PC-9 (cell line): ENCODE measurements at regions not wholly inside any gene's neighbourhood (a gene's known extent, or its start where the extent isn't known, plus 50 kb on each side); places are given as distances from the start of the nearest gene placed in this dataset.

Source experiments
- BruUV-seq: library from RNA; stranded (reverse); fragments of 400-500 nt; replicated peaks from 2 replicates; lab custom pipeline; 2021; lab: Mats Ljungman, UMichigan
- CTCF ChIA-PET: fragments of 300-600 bp; sonication (Branson Sonifier 250); formaldehyde crosslinking; loops from one replicate; lab custom pipeline; 2022; ENCODE audit warnings: antibody characterized with exemption; lab: Charles Lee
- POLR2A ChIA-PET: fragments of 300-600 bp; sonication (Branson Sonifier 250); formaldehyde crosslinking; loops from one replicate; lab custom pipeline; 2022; ENCODE audit warnings: antibody characterized with exemption; ENCODE audit not compliant: unreplicated experiment; lab: Charles Lee
- DNase-seq, 2 experiments: peaks; one replicate each; pipeline versions ENCODE4 v3.0.0 to v3.0.0-alpha.2; 2015 to 2022; ENCODE audit warnings: mixed read lengths in 1 of 2
- H2AFZ ChIP-seq: fragments of 200-600 bp; sonication (generic); 2 replicates; pipeline ENCODE4 v1.8.1; 2017; ENCODE audit warnings: antibody characterized with exemption
- H3F3A ChIP-seq: fragments of 200-600 bp; sonication (generic); 2 replicates; pipeline ENCODE4 v1.8.1; 2017; ENCODE audit warnings: antibody characterized with exemption, mild to moderate bottlenecking, low read depth; ENCODE audit not compliant: insufficient read depth
- H3K27ac ChIP-seq: fragments of 200-600 bp; sonication (generic); 2 replicates; pipeline ENCODE4 v1.6.1; 2016; ENCODE audit warnings: mixed run types
- H3K27me3 ChIP-seq: fragments of 200-600 bp; sonication (generic); 2 replicates; pipeline ENCODE4 v1.6.1; 2016; ENCODE audit warnings: low read depth, mixed run types; ENCODE audit not compliant: insufficient read depth
- H3K36me3 ChIP-seq: fragments of 200-600 bp; sonication (generic); 2 replicates; pipeline ENCODE4 v1.6.1; 2016; ENCODE audit warnings: low read depth, mixed run types
- H3K4me1 ChIP-seq: fragments of 200-600 bp; sonication (generic); replicated peaks from 2 replicates; pipeline ENCODE4 v1.6.1; 2016; ENCODE audit warnings: mixed run types; ENCODE audit not compliant: insufficient read depth
- H3K4me2 ChIP-seq: fragments of 200-600 bp; sonication (generic); 2 replicates; pipeline ENCODE4 v1.6.1; 2017; ENCODE audit warnings: mixed run types
- H3K4me3 ChIP-seq: fragments of 200-600 bp; sonication (generic); 2 replicates; pipeline ENCODE4 v1.6.1; 2016; ENCODE audit warnings: mixed run types
- H3K79me2 ChIP-seq: fragments of 200-600 bp; sonication (generic); 2 replicates; pipeline ENCODE4 v1.6.1; 2017; ENCODE audit warnings: low read depth, mixed run types
- H3K9me2 ChIP-seq: fragments of 200-600 bp; sonication (generic); 2 replicates; pipeline ENCODE4 v1.8.1; 2017; ENCODE audit warnings: mild to moderate bottlenecking; ENCODE audit not compliant: insufficient read depth
- H3K9me3 ChIP-seq: fragments of 200-600 bp; sonication (generic); 2 replicates; pipeline ENCODE4 v1.8.1; 2016; ENCODE audit warnings: low read depth; ENCODE audit not compliant: insufficient read depth
- H4K20me1 ChIP-seq: fragments of 200-600 bp; sonication (generic); 2 replicates; pipeline ENCODE4 v1.8.1; 2017; ENCODE audit not compliant: insufficient read depth
- EZH2 ChIP-seq: fragments of 200-600 bp; sonication (generic); IDR thresholded peaks from 2 replicates; pipeline ENCODE4 v1.8.0; 2017; ENCODE audit warnings: antibody characterized with exemption, low read depth
- intact Hi-C: fragments of 100-400 bp; cut with micrococcal nuclease; formaldehyde crosslinking; loops from one replicate; pipeline ENCODE4 v1.10.0; 2022; ENCODE audit not compliant: unreplicated experiment
- TF ChIP-seq, protein P1 (sequence below): fragments of 200-600 bp; sonication (generic); conservative IDR thresholded peaks from 2 replicates; pipeline ENCODE4 v1.6.1; 2017; ENCODE audit warnings: mixed run types, antibody characterized with exemption, mild to moderate bottlenecking, moderate library complexity

DNA sequence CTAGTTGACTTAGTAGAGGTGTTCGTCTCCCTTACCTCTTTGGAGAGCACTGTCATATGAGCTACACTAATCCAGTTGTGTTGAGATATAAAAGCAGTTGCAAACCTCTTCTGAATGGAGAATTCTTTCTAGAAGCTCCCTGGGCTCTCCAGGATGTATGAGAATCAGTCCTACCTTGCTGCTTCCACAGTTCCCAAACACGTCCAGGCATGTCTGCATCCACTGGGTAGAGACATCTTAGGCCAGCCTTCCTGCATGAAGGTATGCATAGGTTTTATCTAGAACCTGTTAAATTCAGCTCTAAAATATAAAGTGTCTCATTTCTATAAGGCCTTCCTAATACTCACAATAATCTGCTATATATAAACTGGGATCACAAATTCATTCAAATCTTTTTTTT is 297.7 kb downstream of the CDC5L start:
- H3F3A ChIP-seq: no peaks in the 10 kb centered on the region
- ChIA-PET POLR2A (no interaction called here), CTCF (no interaction called here)
- no peaks in the 10 kb centered on the region for H3K9me2 ChIP-seq
- no peak overlapping the region for H3K4me2 ChIP-seq
- H3K27ac ChIP-seq: no peak overlapping the region
- no peak for DNase-seq
- no peaks in the 10 kb centered on the region for H3K79me2 ChIP-seq
- intact Hi-C loops: no loop called here
- no peaks in the 10 kb centered on the region for H4K20me1 ChIP-seq
- H3K27me3 ChIP-seq: 0 out of 2 replicates have a peak, but pooled peaks cover 6% of the 10 kb centered on the region
- H3K4me3 ChIP-seq: no peak overlapping the region
- no TSS peak for BruUV-seq
- H3K9me3 ChIP-seq: no peaks in the 10 kb centered on the region
- H2AFZ ChIP-seq: no peak overlapping the region
- H3K36me3 ChIP-seq: no peaks in the 10 kb centered on the region
- TF ChIP-seq, protein P1, sequence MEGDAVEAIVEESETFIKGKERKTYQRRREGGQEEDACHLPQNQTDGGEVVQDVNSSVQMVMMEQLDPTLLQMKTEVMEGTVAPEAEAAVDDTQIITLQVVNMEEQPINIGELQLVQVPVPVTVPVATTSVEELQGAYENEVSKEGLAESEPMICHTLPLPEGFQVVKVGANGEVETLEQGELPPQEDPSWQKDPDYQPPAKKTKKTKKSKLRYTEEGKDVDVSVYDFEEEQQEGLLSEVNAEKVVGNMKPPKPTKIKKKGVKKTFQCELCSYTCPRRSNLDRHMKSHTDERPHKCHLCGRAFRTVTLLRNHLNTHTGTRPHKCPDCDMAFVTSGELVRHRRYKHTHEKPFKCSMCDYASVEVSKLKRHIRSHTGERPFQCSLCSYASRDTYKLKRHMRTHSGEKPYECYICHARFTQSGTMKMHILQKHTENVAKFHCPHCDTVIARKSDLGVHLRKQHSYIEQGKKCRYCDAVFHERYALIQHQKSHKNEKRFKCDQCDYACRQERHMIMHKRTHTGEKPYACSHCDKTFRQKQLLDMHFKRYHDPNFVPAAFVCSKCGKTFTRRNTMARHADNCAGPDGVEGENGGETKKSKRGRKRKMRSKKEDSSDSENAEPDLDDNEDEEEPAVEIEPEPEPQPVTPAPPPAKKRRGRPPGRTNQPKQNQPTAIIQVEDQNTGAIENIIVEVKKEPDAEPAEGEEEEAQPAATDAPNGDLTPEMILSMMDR: no peak
- TF ChIP-seq EZH2: no peak
- H3K4me1 ChIP-seq: no peaks in the 10 kb centered on the region

DNA sequence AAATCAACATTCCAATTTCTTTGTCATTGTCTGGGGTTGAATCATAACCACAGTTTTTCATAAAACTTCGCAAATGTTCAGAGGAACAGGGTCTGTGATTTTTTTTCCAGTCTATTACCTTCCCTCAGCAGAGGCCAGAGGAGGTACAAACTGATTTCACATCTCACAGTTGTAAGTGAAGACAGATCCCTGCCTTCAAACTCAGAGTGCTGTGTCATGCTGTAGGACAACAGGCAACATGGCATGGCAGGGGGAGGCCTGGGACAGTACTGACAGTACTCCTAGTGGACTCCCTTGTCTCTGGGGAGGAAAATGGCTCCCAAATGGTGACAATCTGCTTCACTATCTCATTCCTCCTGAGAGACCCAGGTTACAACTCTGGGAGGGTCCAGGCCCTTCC is 308.6 kb downstream of the CDC5L start:
- Histone ChIP-seq H4K20me1 (no peaks in the 10 kb centered on the region), H3F3A (no peaks in the 10 kb centered on the region), H3K9me3 (no peaks in the 10 kb centered on the region), H3K27me3 (no peaks in the 10 kb centered on the region), H3K9me2 (no peaks in the 10 kb centered on the region), H3K4me2 (no peak overlapping the region), H3K79me2 (no peaks in the 10 kb centered on the region), H3K4me3 (no peak overlapping the region), H2AFZ (no peak overlapping the region), H3K36me3 (no peaks in the 10 kb centered on the region), H3K4me1 (no peaks in the 10 kb centered on the region), H3K27ac (no peak overlapping the region)
- TF ChIP-seq, protein P1: no peak
- TF ChIP-seq EZH2: no peak
- ChIA-PET POLR2A (no interaction called here), CTCF (no interaction called here)
- no TSS peak for BruUV-seq
- DNase-seq: no peak
- intact Hi-C loops: no loop called here

DNA sequence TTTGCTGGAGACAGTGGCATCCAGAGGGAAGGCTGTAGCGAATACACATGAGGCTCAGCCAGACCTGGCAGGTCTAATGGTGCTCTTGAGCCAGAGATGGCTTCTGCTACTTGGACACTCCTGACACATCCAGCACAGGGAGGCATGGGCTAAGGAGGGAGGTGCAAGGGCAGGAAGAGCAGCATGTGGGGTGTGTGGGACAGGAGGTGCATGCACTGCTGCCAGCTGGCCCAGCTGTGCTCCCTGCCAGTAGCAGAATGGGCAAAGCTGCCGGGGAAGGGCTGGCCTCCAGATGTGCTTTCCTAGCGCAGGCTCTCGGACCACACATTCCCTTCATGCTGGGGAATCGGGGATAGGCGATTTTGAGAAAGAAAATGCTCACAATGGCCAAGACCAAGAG is 309.2 kb downstream of the CDC5L start:
- H3K4me1 ChIP-seq: no peaks in the 10 kb centered on the region
- no peak overlapping the region for H2AFZ ChIP-seq
- H3K4me3 ChIP-seq: no peak overlapping the region
- H3K9me3 ChIP-seq: no peaks in the 10 kb centered on the region
- DNase-seq: no peak
- no peaks in the 10 kb centered on the region for H3K27me3 ChIP-seq
- H3K27ac ChIP-seq: no peak overlapping the region
- H3K9me2 ChIP-seq: no peaks in the 10 kb centered on the region
- ChIA-PET CTCF (no interaction called here), POLR2A (no interaction called here)
- H3F3A ChIP-seq: no peaks in the 10 kb centered on the region
- TF ChIP-seq, protein P1: no peak
- TF ChIP-seq EZH2: no peak
- H4K20me1 ChIP-seq: no peaks in the 10 kb centered on the region
- intact Hi-C loops: no loop called here
- no peaks in the 10 kb centered on the region for H3K79me2 ChIP-seq
- no TSS peak for BruUV-seq
- no peaks in the 10 kb centered on the region for H3K36me3 ChIP-seq
- H3K4me2 ChIP-seq: no peak overlapping the region
